HL-60 (cell line): ENCODE measurements at regions not wholly inside any gene's neighbourhood (a gene's known extent, or its start where the extent isn't known, plus 50 kb on each side); places are given as distances from the start of the nearest gene placed in this dataset.

Source experiments
- DNase-seq, 2 experiments: peaks; one replicate each; pipeline ENCODE4 v3.0.0-alpha.2; 2010 to 2020; ENCODE audit warnings: low read depth in 1 of 2, low spot score in 1 of 2
- H3K27ac ChIP-seq: fragments of 250-450 bp; sonication (Bioruptor Pico); replicated peaks from 2 replicates; pipeline ENCODE4 v1.5.1; 2020; ENCODE audit warnings: mild to moderate bottlenecking, moderate library complexity
- H3K27me3 ChIP-seq: fragments of 250-450 bp; sonication (Bioruptor Pico); 2 replicates; pipeline ENCODE4 v1.5.1; 2021; ENCODE audit warnings: mild to moderate bottlenecking, moderate library complexity; ENCODE audit not compliant: insufficient read depth, poor library complexity, severe bottlenecking
- H3K4me3 ChIP-seq: replicated peaks from 2 replicates; pipeline ENCODE4 v1.5.1; 2011; ENCODE audit warnings: mild to moderate bottlenecking, control low read depth, low read length; ENCODE audit not compliant: insufficient read depth
- GABPA ChIP-seq: IDR thresholded peaks from 2 replicates; pipeline ENCODE4 v1.6.1; 2012; ENCODE audit warnings: low read depth
- POLR2AphosphoS5 ChIP-seq: IDR thresholded peaks from 2 replicates; pipeline ENCODE4 v1.6.1; 2012; ENCODE audit warnings: low read depth
- SPI1 ChIP-seq: IDR thresholded peaks from 2 replicates; pipeline ENCODE4 v1.6.1; 2012; ENCODE audit warnings: low read depth, mild to moderate bottlenecking, borderline replicate concordance
- TF ChIP-seq, protein P1 (sequence below): IDR thresholded peaks from one replicate; pipeline ENCODE4 v1.5.1; 2011; ENCODE audit warnings: low read length, control low read depth, inconsistent platforms; ENCODE audit not compliant: insufficient read depth
- TF ChIP-seq, protein P2 (sequence below): IDR thresholded peaks from 2 replicates; pipeline ENCODE4 v1.6.1; 2012; ENCODE audit warnings: low read depth; ENCODE audit not compliant: insufficient replicate concordance

GRCh38 chr2:56008661-56009431, 85.3 kb upstream of the EFEMP1 start:
- Histone ChIP-seq H3K4me3 (no peak overlapping the region), H3K27ac (no peak overlapping the region), H3K27me3 (no peaks in the 10 kb centered on the region)
- TF ChIP-seq, protein P1, sequence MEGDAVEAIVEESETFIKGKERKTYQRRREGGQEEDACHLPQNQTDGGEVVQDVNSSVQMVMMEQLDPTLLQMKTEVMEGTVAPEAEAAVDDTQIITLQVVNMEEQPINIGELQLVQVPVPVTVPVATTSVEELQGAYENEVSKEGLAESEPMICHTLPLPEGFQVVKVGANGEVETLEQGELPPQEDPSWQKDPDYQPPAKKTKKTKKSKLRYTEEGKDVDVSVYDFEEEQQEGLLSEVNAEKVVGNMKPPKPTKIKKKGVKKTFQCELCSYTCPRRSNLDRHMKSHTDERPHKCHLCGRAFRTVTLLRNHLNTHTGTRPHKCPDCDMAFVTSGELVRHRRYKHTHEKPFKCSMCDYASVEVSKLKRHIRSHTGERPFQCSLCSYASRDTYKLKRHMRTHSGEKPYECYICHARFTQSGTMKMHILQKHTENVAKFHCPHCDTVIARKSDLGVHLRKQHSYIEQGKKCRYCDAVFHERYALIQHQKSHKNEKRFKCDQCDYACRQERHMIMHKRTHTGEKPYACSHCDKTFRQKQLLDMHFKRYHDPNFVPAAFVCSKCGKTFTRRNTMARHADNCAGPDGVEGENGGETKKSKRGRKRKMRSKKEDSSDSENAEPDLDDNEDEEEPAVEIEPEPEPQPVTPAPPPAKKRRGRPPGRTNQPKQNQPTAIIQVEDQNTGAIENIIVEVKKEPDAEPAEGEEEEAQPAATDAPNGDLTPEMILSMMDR, result no peak
- TF ChIP-seq SPI1 (no peak), POLR2AphosphoS5 (no peak)
- TF ChIP-seq, protein P2, sequence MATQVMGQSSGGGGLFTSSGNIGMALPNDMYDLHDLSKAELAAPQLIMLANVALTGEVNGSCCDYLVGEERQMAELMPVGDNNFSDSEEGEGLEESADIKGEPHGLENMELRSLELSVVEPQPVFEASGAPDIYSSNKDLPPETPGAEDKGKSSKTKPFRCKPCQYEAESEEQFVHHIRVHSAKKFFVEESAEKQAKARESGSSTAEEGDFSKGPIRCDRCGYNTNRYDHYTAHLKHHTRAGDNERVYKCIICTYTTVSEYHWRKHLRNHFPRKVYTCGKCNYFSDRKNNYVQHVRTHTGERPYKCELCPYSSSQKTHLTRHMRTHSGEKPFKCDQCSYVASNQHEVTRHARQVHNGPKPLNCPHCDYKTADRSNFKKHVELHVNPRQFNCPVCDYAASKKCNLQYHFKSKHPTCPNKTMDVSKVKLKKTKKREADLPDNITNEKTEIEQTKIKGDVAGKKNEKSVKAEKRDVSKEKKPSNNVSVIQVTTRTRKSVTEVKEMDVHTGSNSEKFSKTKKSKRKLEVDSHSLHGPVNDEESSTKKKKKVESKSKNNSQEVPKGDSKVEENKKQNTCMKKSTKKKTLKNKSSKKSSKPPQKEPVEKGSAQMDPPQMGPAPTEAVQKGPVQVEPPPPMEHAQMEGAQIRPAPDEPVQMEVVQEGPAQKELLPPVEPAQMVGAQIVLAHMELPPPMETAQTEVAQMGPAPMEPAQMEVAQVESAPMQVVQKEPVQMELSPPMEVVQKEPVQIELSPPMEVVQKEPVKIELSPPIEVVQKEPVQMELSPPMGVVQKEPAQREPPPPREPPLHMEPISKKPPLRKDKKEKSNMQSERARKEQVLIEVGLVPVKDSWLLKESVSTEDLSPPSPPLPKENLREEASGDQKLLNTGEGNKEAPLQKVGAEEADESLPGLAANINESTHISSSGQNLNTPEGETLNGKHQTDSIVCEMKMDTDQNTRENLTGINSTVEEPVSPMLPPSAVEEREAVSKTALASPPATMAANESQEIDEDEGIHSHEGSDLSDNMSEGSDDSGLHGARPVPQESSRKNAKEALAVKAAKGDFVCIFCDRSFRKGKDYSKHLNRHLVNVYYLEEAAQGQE, result no peak
- no peak for DNase-seq

DNA sequence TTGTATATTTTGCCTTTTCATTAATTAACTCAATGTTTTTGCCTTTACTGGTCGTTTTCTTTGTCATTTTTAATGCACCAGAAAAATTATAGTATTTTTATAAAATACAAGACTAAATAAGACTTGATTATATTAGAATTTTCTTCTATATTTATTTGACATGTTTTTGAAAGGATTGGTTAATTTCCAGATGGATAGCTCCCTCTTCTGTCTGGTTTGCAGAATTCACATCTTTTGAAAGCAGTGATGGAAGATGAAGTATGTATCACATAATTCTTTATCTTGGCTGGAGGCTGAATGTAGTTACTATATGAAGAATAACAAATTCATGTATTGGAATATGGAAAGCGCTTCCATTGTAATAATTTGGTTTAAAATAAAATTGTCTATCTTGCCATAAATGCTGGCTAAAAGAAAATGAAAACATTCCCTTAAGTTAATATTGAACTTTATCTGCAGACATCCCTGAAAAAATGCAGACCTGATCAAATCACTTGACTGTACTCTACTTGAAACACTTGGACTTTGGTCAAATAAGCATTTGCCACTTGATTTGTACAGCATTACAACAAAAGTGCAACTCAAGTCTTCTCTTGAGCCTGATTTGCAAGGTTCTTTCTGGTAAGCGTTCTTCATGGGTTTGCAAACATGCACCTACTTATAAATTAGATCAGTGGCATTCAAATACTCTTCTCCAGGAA, 86.3 kb upstream of the EFEMP1 start:
- no peak for DNase-seq
- Histone ChIP-seq H3K27ac (no peak overlapping the region), H3K27me3 (no peaks in the 10 kb centered on the region), H3K4me3 (no peak overlapping the region)
- TF ChIP-seq SPI1 (no peak), POLR2AphosphoS5 (no peak), GABPA (no peak)
- TF ChIP-seq, protein P1, result no peak
- TF ChIP-seq, protein P2, result no peak

DNA sequence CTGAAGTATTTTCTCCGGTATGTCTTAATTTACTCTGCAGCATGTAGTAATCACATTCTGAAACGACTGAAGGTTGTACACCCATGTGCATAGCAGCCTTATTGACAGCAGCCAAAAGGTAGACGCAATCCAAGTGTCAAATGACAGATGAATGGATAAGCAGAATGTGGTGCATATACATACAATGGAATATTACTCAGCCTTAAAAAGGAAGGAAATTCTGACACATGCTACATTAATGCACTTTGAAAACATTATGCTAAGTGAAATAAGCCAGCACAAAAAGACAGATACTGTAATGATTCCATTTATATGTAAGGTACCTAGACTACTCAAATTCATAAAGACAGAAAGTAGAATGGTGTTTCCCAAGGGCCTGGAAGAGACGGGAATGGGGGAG, 88.0 kb upstream of the EFEMP1 start:
- DNase-seq, result no peak
- peaks cover 7% of the 10 kb centered on the region for H3K27me3 ChIP-seq
- H3K4me3 ChIP-seq, result no peak overlapping the region
- H3K27ac ChIP-seq, result no peak overlapping the region
- TF ChIP-seq POLR2AphosphoS5 (no peak), GABPA (no peak), SPI1 (no peak)
- TF ChIP-seq, protein P2, result no peak
- TF ChIP-seq, protein P1, result no peak
